H1 (cell line): ENCODE measurements at regions not wholly inside any gene's neighbourhood (a gene's known extent, or its start where the extent isn't known, plus 50 kb on each side); places are given as distances from the start of the nearest gene placed in this dataset.

Experiments used
- CTCF ChIA-PET: fragments of 300-600 bp; sonication (Branson Sonifier 250); formaldehyde crosslinking; loops from one replicate; lab custom pipeline; 2021; ENCODE audit not compliant: partially characterized antibody; lab: Charles Lee
- POLR2A ChIA-PET: fragments of 300-600 bp; sonication (Branson Sonifier 250); formaldehyde crosslinking; loops from one replicate; lab custom pipeline; 2021; ENCODE audit warnings: inconsistent platforms; ENCODE audit not compliant: partially characterized antibody; lab: Charles Lee
- DNase-seq, 2 experiments: peaks; one replicate each; pipeline versions ENCODE4 v3.0.0 to v3.0.0-alpha.2; 2010 to 2022; ENCODE audit warnings: low spot score in 2 of 2, low read depth in 1 of 2, mixed read lengths in 1 of 2
- FAIRE-seq: peaks from 2 replicates; lab custom pipeline; 2011; peaks lifted over from hg19 to GRCh38; lab: Jason Lieb, UNC
- H2AFZ ChIP-seq: 2 replicates; pipeline ENCODE4 v1.8.1; 2012; ENCODE audit warnings: low read length, inconsistent platforms
- H2AK5ac ChIP-seq: 2 replicates; pipeline ENCODE4 v1.6.1; 2013; ENCODE audit warnings: low read depth, low read length
- H2BK120ac ChIP-seq: replicated peaks from 2 replicates; pipeline ENCODE3; 2013; ENCODE audit warnings: low read depth, low read length, inconsistent platforms
- H2BK12ac ChIP-seq: 2 replicates; pipeline ENCODE4 v1.6.1; 2013; ENCODE audit warnings: low read depth, low read length
- H2BK15ac ChIP-seq: 2 replicates; pipeline ENCODE4 v1.6.1; 2013; ENCODE audit warnings: low read length
- H2BK20ac ChIP-seq: 2 replicates; pipeline ENCODE4 v1.6.1; 2013; ENCODE audit warnings: low read length
- H2BK5ac ChIP-seq: 2 replicates; pipeline ENCODE4 v1.6.1; 2013; ENCODE audit warnings: low read depth, low read length
- H3K14ac ChIP-seq: 2 replicates; pipeline ENCODE4 v1.6.1; 2013; ENCODE audit warnings: inconsistent platforms; ENCODE audit not compliant: insufficient read length
- H3K18ac ChIP-seq: 2 replicates; pipeline ENCODE4 v1.6.1; 2013; ENCODE audit warnings: low read length; ENCODE audit errors: extremely low read depth
- H3K23ac ChIP-seq: 2 replicates; pipeline ENCODE4 v1.6.1; 2013; ENCODE audit warnings: inconsistent platforms; ENCODE audit not compliant: insufficient read length
- H3K23me2 ChIP-seq: 2 replicates; pipeline ENCODE4 v1.6.1; 2013; ENCODE audit warnings: low read depth, low read length
- H3K27ac ChIP-seq: 2 replicates; pipeline ENCODE4 v1.6.1; 2011; ENCODE audit warnings: low read depth, low read length, inconsistent platforms
- H3K27me3 ChIP-seq, 4 experiments: replicated peaks in 1 of 4; 1 replicate in 1 of 4; 2 replicates in 3 of 4; pipeline versions ENCODE4 v1.6.1 to v1.8.1; 2011 to 2013; ENCODE audit warnings: low read length in 3 of 4, mild to moderate bottlenecking in 3 of 4, inconsistent platforms in 2 of 4, mixed read lengths in 2 of 4, moderate library complexity in 1 of 4; ENCODE audit not compliant: control insufficient read depth in 3 of 4, insufficient read depth in 3 of 4; ENCODE audit errors: extremely low read depth in 1 of 4
- H3K36me3 ChIP-seq, 4 experiments: 2 replicates each; pipeline versions ENCODE4 v1.6.1 to v1.8.1; 2011 to 2013; ENCODE audit warnings: mild to moderate bottlenecking in 4 of 4, low read length in 3 of 4, moderate library complexity in 2 of 4, control low read depth in 1 of 4, inconsistent platforms in 1 of 4; ENCODE audit not compliant: insufficient read depth in 4 of 4, control insufficient read depth in 2 of 4
- H3K4ac ChIP-seq: replicated peaks from 2 replicates; pipeline ENCODE3; 2013; ENCODE audit warnings: low read length, low read depth, mixed read lengths, inconsistent platforms; ENCODE audit not compliant: insufficient read length
- H3K4me1 ChIP-seq, 4 experiments: replicated peaks in 1 of 4; 1 replicate in 1 of 4; 2 replicates in 3 of 4; pipeline versions ENCODE4 v1.6.1 to v1.8.1; 2011 to 2013; ENCODE audit warnings: low read length in 3 of 4, inconsistent platforms in 2 of 4, mixed read lengths in 1 of 4; ENCODE audit not compliant: insufficient read depth in 4 of 4, control insufficient read depth in 3 of 4
- H3K4me2 ChIP-seq, 2 experiments: 2 replicates each; pipeline versions ENCODE4 v1.6.1 to v1.8.1; 2011 to 2013; ENCODE audit warnings: low read depth in 2 of 2, low read length in 2 of 2, control low read depth in 1 of 2, inconsistent platforms in 1 of 2, mild to moderate bottlenecking in 1 of 2; ENCODE audit not compliant: insufficient read depth in 1 of 2
- H3K4me3 ChIP-seq, 4 experiments: fragments of 200-600, 300-600 bp in 1 of 4; sonication (generic), shearing (Covaris generic), sonication (Bioruptor Twin) in 1 of 4; 2 replicates each; pipeline versions ENCODE4 v1.5.1 to v1.8.1; 2011 to 2016; ENCODE audit warnings: low read length in 4 of 4, low read depth in 3 of 4, control low read depth in 2 of 4, inconsistent platforms in 2 of 4, mild to moderate bottlenecking in 2 of 4, mixed read lengths in 1 of 4, moderate library complexity in 1 of 4; ENCODE audit not compliant: insufficient read depth in 2 of 4; ENCODE audit errors: extremely low read depth in 1 of 4
- H3K56ac ChIP-seq: replicated peaks from 2 replicates; pipeline ENCODE3; 2013; ENCODE audit warnings: low read depth, mild to moderate bottlenecking, mixed read lengths, low read length, inconsistent platforms; ENCODE audit not compliant: insufficient read length
- H3K79me1 ChIP-seq: 2 replicates; pipeline ENCODE4 v1.6.1; 2013; ENCODE audit warnings: low read depth, low read length, control low read depth
- H3K79me2 ChIP-seq, 2 experiments: 2 replicates each; pipeline versions ENCODE4 v1.6.1 to v1.8.1; 2012 to 2013; ENCODE audit warnings: low read length in 2 of 2, mild to moderate bottlenecking in 2 of 2, inconsistent platforms in 1 of 2; ENCODE audit not compliant: insufficient read depth in 2 of 2, control insufficient read depth in 1 of 2
- H3K9ac ChIP-seq, 4 experiments: replicated peaks in 1 of 4; 1 replicate in 1 of 4; 2 replicates in 3 of 4; pipeline versions ENCODE4 v1.6.1 to v1.8.1; 2011 to 2013; ENCODE audit warnings: low read depth in 3 of 4, low read length in 3 of 4, control low read depth in 2 of 4, mild to moderate bottlenecking in 2 of 4, moderate library complexity in 2 of 4, inconsistent platforms in 1 of 4; ENCODE audit errors: extremely low read depth in 1 of 4
- H3K9me3 ChIP-seq, 2 experiments: 2 replicates each; pipeline versions ENCODE4 v1.6.1 to v1.8.1; 2012 to 2013; ENCODE audit warnings: mild to moderate bottlenecking in 2 of 2, moderate library complexity in 2 of 2, control low read depth in 1 of 2, inconsistent platforms in 1 of 2, low read depth in 1 of 2, low read length in 1 of 2, mixed read lengths in 1 of 2; ENCODE audit not compliant: insufficient read depth in 2 of 2
- H4K20me1 ChIP-seq, 2 experiments: replicated peaks in 1 of 2; 2 replicates each; pipeline versions ENCODE3 to v1.8.1; 2011 to 2013; ENCODE audit warnings: inconsistent platforms in 2 of 2, low read length in 2 of 2, mild to moderate bottlenecking in 1 of 2; ENCODE audit not compliant: insufficient read depth in 2 of 2, control insufficient read depth in 1 of 2
- H4K5ac ChIP-seq: 2 replicates; pipeline ENCODE4 v1.6.1; 2013; ENCODE audit warnings: low read length, low read depth, mixed read lengths, inconsistent platforms; ENCODE audit not compliant: insufficient read length
- H4K8ac ChIP-seq: 2 replicates; pipeline ENCODE4 v1.8.0; 2013; ENCODE audit warnings: mild to moderate bottlenecking, moderate library complexity, low read length, inconsistent platforms; ENCODE audit not compliant: insufficient read depth; ENCODE audit errors: extremely low read depth
- H4K91ac ChIP-seq: replicated peaks from 2 replicates; pipeline ENCODE3; 2013; ENCODE audit warnings: low read length, mixed read lengths, inconsistent platforms; ENCODE audit not compliant: insufficient read length
- BRCA1 ChIP-seq: IDR thresholded peaks from 2 replicates; pipeline ENCODE4 v1.6.1; 2012; ENCODE audit warnings: low read depth, low read length, improper control_type of control experiment
- CBX8 ChIP-seq: fragments of 300-800, 300-1000 bp; sonication (generic); IDR thresholded peaks from 2 replicates; pipeline ENCODE4 v1.7.1; 2016; ENCODE audit warnings: low read depth, low read length, borderline replicate concordance
- CEBPB ChIP-seq: IDR thresholded peaks from 2 replicates; pipeline ENCODE4 v1.6.1; 2012; ENCODE audit warnings: low read depth, low read length
- CHD2 ChIP-seq: IDR thresholded peaks from 2 replicates; pipeline ENCODE4 v1.6.1; 2012; ENCODE audit warnings: low read length, improper control_type of control experiment
- HDAC2 ChIP-seq, 2 experiments: fragments of 300-600 bp in 1 of 2; sonication (generic) in 1 of 2; IDR thresholded peaks; 2 replicates each; pipeline ENCODE4 v1.6.1; 2011 to 2012; ENCODE audit warnings: low read depth in 2 of 2, low read length in 2 of 2, mild to moderate bottlenecking in 2 of 2, moderate library complexity in 2 of 2, borderline replicate concordance in 1 of 2, inconsistent platforms in 1 of 2
- JUND ChIP-seq: IDR thresholded peaks from 2 replicates; pipeline ENCODE4 v1.6.1; 2011; ENCODE audit warnings: mild to moderate bottlenecking, improper control_type of control experiment, low read length
- KDM5A ChIP-seq: fragments of 200-600 bp; IDR thresholded peaks from 2 replicates; pipeline ENCODE4 v1.7.1; 2012; ENCODE audit warnings: mild to moderate bottlenecking, low read length, inconsistent platforms, mixed read lengths
- POLR2A ChIP-seq, 2 experiments: IDR thresholded peaks; 1 replicate in 1 of 2; 2 replicates in 1 of 2; pipeline ENCODE4 v1.6.1; 2011; ENCODE audit warnings: low read depth in 2 of 2, low read length in 2 of 2, mild to moderate bottlenecking in 2 of 2; ENCODE audit errors: control extremely low read depth in 1 of 2
- RAD21 ChIP-seq, 2 experiments: IDR thresholded peaks in 1 of 2; conservative IDR thresholded peaks in 1 of 2; 2 replicates each; pipeline ENCODE4 v1.6.1; 2011; ENCODE audit warnings: low read depth in 2 of 2, low read length in 2 of 2, improper control_type of control experiment in 1 of 2, inconsistent platforms in 1 of 2, mild to moderate bottlenecking in 1 of 2, moderate library complexity in 1 of 2
- SP2 ChIP-seq: IDR thresholded peaks from 2 replicates; pipeline ENCODE4 v1.6.1; 2012; ENCODE audit warnings: mild to moderate bottlenecking, low read length, inconsistent platforms
- TAF1 ChIP-seq: IDR thresholded peaks from 2 replicates; pipeline ENCODE4 v1.6.1; 2011; ENCODE audit warnings: mild to moderate bottlenecking, low read depth, low read length
- WGBS, 2 experiments: shearing (Covaris generic) in 1 of 2; methylation state at CpG; one replicate each; pipeline versions ENCODE4 v1.1.6 to v1.1.7; 2013 to 2015; ENCODE audit warnings: low lambda C conversion rate in 2 of 2, mixed read lengths in 2 of 2, inconsistent platforms in 1 of 2, low coverage in 1 of 2, missing lambda C conversion rate in 1 of 2; ENCODE audit not compliant: insufficient replicate concordance in 2 of 2, insufficient coverage in 1 of 2, insufficient read length in 1 of 2; ENCODE audit errors: extremely low coverage in 1 of 2, missing lambda C conversion rate in 1 of 2; 5-methylcytosine and 5-hydroxymethylcytosine counted together

DNA sequence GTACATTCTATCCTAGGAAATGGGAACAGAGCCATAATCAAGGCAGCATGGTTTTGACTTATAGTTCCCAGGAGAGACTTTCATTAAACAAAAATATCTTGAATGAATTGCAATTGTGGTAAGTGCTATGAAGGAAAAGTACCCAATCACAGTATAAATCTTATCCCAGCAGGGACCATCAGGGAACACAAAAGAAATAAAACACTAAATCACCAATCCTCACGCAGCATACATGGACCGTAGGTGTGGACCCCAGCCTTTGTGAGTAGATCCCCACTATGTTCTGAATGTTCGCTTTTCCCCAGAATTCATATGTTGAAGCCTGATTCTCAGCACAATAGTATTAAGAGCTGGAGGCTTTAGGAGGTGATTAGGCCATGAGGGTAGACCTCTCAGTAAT lies 925.0 kb upstream of the RBFOX1 start:
- no peak overlapping the region for H3K14ac ChIP-seq
- H2AK5ac ChIP-seq: no peak overlapping the region
- no peaks in the 10 kb centered on the region for H3K36me3 ChIP-seq
- 0 out of 7 replicates have a peak, but pooled peaks cover 0 to 1% (median 0%) of the 10 kb centered on the region in 4 experiments for H3K4me1 ChIP-seq
- no peak overlapping the region for H3K4me2 ChIP-seq
- H3K79me2 ChIP-seq: no peaks in the 10 kb centered on the region
- no peak overlapping the region for H2BK15ac ChIP-seq
- no peak for DNase-seq
- no peak overlapping the region for H4K8ac ChIP-seq
- H3K9me3 ChIP-seq: no peaks in the 10 kb centered on the region
- H4K20me1 ChIP-seq: no peaks in the 10 kb centered on the region
- no peak overlapping the region for H3K56ac ChIP-seq
- no peaks in the 10 kb centered on the region; the same call in 1 of the 2 replicates for H3K23me2 ChIP-seq
- H4K91ac ChIP-seq: no peak overlapping the region
- POLR2A ChIA-PET: no interaction called here
- CTCF ChIA-PET: interaction anchor here (1.2 to 1.3 kb wide), 2 partner anchors 18 to 235 kb away, joined by 4 read pairs; no protein-coding TSS in a partner anchor
- no peaks in the 10 kb centered on the region for H3K79me1 ChIP-seq
- no peak overlapping the region for H2BK20ac ChIP-seq
- H3K27ac ChIP-seq: no peak overlapping the region
- no peak overlapping the region for H3K23ac ChIP-seq
- H2AFZ ChIP-seq: no peak overlapping the region
- no peak overlapping the region for H3K9ac ChIP-seq
- H2BK120ac ChIP-seq: no peak overlapping the region
- no peak overlapping the region for H3K4ac ChIP-seq
- H2BK12ac ChIP-seq: no peak overlapping the region
- no peak overlapping the region for H4K5ac ChIP-seq
- no peak overlapping the region for H2BK5ac ChIP-seq
- TF ChIP-seq KDM5A (no peak), CHD2 (no peak), HDAC2 (IDR thresholded peaks at IDR 0.05; ENCODE audit: borderline replicate concordance in 1 of 2, low read depth in 2 of 2, low read length in 2 of 2) (no peak), POLR2A (IDR thresholded peaks at IDR 0.05; ENCODE audit: control extremely low read depth in 1 of 2, low read depth in 2 of 2, low read length in 2 of 2) (no peak), CBX8 (no peak), JUND (no peak), RAD21 (IDR thresholded peaks at IDR 0.05 in 1 of 2, conservative IDR thresholded peaks at IDR 0.05 in 1 of 2; ENCODE audit: low read depth in 2 of 2, low read length in 2 of 2) (no peak), BRCA1 (no peak), TAF1 (no peak), SP2 (no peak), CEBPB (no peak)
- no peak overlapping the region for H3K18ac ChIP-seq
- H3K27me3 ChIP-seq: peaks cover 0 to 2% (median 0%) of the 10 kb centered on the region in 4 experiments; a peak in 1 of 7 replicates
- 96% methylated on average over 3 of the region's 3 CpGs; no CpG with 5 or more reads in 1 of the 2 experiments for WGBS, 2 experiments
- no peak overlapping the region for H3K4me3 ChIP-seq
- FAIRE-seq: no peak
